ENCODE measurements at regions not wholly inside any gene's neighbourhood (a gene's known extent, or its start where the extent isn't known, plus 50 kb on each side); places are given as distances from the start of the nearest gene placed in this dataset.

DNA sequence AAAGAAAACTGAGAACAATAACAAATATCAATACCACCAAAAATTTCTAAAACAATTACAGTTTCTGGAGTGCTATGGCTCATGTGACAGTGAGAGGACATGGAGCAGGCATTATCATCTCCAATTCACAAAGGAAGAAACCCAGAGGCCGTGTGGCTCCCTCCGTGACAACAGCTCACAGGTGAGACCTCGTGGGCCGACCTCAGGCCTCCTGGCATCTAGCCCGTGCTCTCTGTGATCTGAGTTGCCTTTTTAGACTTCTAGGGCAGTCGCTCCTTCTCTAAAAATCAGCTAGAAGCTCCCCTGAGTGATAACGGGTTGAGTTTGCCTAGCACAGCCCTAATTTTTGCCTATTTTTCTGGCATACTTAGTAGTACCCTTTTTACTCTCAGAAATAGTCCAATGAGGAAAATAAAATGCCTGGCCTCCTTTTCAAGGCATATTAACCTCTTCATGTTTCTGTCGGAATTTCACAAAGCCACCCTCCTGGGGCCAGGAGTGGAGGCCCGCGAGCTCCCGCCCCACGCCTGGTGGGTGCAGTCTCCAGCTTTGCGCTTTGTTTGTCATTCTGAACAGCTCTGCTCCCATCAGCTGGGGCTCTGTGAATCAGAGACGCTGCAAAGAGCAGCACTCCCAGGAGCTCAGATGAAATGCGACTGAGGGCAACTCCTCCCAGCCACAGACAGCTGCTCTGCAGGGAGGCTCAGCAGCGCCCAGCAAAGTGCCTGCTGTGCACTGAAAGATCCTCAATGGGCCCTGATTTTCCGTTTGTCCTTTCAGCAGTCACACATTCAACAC, 292.5 kb downstream of the UQCRFS1 start:
- Histone ChIP-seq H3K4me1 (ENCODE audit: insufficient read depth) (no peaks in the 10 kb centered on the region), H3K36me3 (no peaks in the 10 kb centered on the region), H3K27me3 (no peaks in the 10 kb centered on the region), H3K4me3 (no peak overlapping the region), H3K27ac (no peak overlapping the region), H3K9me3 (no peaks in the 10 kb centered on the region)
- intact Hi-C loops (cut with DNase I) = no loop called here
- no peak for DNase-seq
- no peak for TF ChIP-seq EP300 (IDR thresholded peaks at IDR 0.05)
- 53 to 72% (median 64%) methylated on average over 17 of the region's 17 CpGs for WGBS, 3 donors

DNA sequence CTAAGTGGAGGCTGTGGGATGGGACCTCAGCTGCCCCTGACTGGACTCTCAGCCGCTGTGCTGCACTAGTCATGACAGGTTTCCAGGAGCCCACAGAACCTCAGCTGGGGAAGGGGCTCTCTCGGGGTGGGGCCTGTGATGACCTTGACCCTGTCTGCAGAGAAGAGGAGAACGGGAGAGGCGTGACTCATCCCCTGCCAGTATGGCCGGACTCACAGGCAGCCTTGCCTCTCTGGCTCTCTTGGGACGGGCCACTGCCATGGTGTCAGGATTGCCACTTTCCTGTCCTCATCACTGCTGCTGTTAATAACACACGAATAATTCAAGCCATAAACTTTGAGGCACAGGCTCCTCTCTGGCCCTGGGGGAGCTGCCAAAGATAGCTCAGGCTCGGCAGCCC, 295.3 kb downstream of the UQCRFS1 start:
- Histone ChIP-seq H3K9me3 (no peaks in the 10 kb centered on the region), H3K36me3 (no peaks in the 10 kb centered on the region), H3K27me3 (no peaks in the 10 kb centered on the region), H3K4me1 (ENCODE audit: insufficient read depth) (no peaks in the 10 kb centered on the region), H3K4me3 (no peak overlapping the region), H3K27ac (no peak overlapping the region)
- TF ChIP-seq, protein P1, sequence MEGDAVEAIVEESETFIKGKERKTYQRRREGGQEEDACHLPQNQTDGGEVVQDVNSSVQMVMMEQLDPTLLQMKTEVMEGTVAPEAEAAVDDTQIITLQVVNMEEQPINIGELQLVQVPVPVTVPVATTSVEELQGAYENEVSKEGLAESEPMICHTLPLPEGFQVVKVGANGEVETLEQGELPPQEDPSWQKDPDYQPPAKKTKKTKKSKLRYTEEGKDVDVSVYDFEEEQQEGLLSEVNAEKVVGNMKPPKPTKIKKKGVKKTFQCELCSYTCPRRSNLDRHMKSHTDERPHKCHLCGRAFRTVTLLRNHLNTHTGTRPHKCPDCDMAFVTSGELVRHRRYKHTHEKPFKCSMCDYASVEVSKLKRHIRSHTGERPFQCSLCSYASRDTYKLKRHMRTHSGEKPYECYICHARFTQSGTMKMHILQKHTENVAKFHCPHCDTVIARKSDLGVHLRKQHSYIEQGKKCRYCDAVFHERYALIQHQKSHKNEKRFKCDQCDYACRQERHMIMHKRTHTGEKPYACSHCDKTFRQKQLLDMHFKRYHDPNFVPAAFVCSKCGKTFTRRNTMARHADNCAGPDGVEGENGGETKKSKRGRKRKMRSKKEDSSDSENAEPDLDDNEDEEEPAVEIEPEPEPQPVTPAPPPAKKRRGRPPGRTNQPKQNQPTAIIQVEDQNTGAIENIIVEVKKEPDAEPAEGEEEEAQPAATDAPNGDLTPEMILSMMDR (IDR thresholded peaks at IDR 0.05) = no peak
- DNase-seq = no peak
- intact Hi-C loops (cut with DNase I) = no loop called here
- WGBS, 3 donors = 19 to 30% (median 26%) methylated on average over 8 of the region's 8 CpGs

DNA sequence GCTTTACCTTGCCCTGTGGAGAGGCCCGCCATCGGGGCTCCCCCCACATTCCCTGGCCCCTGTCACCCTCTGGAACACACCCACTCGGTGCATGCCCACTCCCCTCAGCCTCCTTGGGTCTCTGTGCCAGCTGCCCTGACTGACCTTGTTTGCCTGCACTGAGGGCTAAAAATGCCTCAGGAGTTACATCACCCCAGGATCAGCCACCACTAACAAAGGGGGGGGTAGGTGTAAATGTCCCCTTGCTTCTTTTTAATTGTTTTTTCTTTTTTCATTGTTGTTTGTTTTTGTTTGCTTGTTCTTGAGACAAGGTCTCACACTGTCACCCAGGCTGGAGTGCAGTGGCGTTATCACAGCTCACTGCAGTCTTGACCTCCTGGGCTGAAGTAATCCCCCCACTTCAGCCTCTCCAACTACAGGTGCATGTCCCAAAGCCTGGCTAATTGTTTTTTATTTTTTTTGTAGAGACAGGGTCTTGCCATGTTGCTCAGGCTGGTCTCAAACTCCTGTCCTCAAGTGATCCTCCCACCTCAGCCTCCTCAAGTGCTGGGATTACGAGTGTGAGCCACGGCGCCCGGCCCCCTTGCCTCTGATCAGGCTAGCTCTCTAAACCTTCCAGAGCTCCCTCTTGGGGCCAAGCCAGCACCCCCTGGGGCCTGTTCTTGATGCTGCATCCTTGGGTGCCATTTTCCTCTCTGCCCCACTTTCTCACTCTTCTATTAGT, 297.1 kb downstream of the UQCRFS1 start:
- TF ChIP-seq POLR2A (IDR thresholded peaks at IDR 0.05) (no peak), EP300 (IDR thresholded peaks at IDR 0.05) (no peak)
- TF ChIP-seq, protein P1 (IDR thresholded peaks at IDR 0.05) = no peak
- 63 to 71% (median 70%) methylated on average over 8 of the region's 8 CpGs for WGBS, 3 donors
- Histone ChIP-seq H3K4me3 (no peak overlapping the region), H3K27ac (no peak overlapping the region), H3K36me3 (no peaks in the 10 kb centered on the region), H3K27me3 (no peaks in the 10 kb centered on the region), H3K4me1 (ENCODE audit: insufficient read depth) (no peaks in the 10 kb centered on the region), H3K9me3 (no peaks in the 10 kb centered on the region)
- DNase-seq = no peak
- intact Hi-C loops (cut with DNase I) = no loop called here

DNA sequence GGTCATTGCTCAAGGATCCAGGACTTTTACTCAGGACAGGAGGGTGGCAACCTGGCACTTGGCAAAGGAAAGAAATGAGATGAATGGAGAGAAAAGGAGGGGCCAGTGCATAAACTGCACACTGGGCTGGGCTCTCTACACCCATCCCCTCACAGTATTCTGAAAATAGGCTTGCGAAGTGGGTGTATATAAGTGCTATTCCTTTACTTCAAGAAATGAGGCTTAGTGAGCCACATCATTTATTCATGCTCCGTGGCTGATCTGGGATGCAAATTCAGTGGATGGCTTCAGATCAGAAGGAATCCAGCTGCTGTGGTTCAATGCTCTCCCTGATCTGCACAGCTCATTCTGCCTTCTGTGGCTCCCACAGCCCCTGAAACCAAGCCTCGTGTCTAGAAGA, 297.7 kb downstream of the UQCRFS1 start:
- 64 to 71% (median 65%) methylated on average over 3 of the region's 3 CpGs for WGBS, 3 donors

More for the DNA sequence above, 297.7 kb downstream of the UQCRFS1 start:
- Histone ChIP-seq H3K27me3 (no peaks in the 10 kb centered on the region), H3K4me3 (no peak overlapping the region), H3K27ac (no peak overlapping the region), H3K36me3 (no peaks in the 10 kb centered on the region), H3K9me3 (no peaks in the 10 kb centered on the region), H3K4me1 (ENCODE audit: insufficient read depth) (no peaks in the 10 kb centered on the region)
- no peak for TF ChIP-seq POLR2A (IDR thresholded peaks at IDR 0.05)
- TF ChIP-seq EP300 (IDR thresholded peaks at IDR 0.05) = no peak
- TF ChIP-seq, protein P1 (IDR thresholded peaks at IDR 0.05) = no peak
- intact Hi-C loops (cut with DNase I) = no loop called here
- no peak for DNase-seq
